GM13976 (cell line): ENCODE measurements at regions not wholly inside any gene's neighbourhood (a gene's known extent, or its start where the extent isn't known, plus 50 kb on each side); places are given as distances from the start of the nearest gene placed in this dataset.

Source experiments
- DNase-seq: peaks from one replicate; pipeline ENCODE4 v3.0.0; 2012; ENCODE audit warnings: low spot score
- in situ Hi-C: fragments of 300-500 bp; cut with MboI; formaldehyde crosslinking; loops from one replicate; pipeline ENCODE4 v1.12.0; 2022; ENCODE audit warnings: low sequenced_read_pairs, mixed read lengths, inconsistent platforms; ENCODE audit not compliant: unreplicated experiment
- TF ChIP-seq, protein P1 (sequence below): IDR thresholded peaks from 2 replicates; pipeline ENCODE4 v1.5.1; 2012; ENCODE audit warnings: borderline replicate concordance, mild to moderate bottlenecking; ENCODE audit not compliant: insufficient read depth; ENCODE audit errors: extremely low read depth, missing control alignments, control extremely low read depth

DNA sequence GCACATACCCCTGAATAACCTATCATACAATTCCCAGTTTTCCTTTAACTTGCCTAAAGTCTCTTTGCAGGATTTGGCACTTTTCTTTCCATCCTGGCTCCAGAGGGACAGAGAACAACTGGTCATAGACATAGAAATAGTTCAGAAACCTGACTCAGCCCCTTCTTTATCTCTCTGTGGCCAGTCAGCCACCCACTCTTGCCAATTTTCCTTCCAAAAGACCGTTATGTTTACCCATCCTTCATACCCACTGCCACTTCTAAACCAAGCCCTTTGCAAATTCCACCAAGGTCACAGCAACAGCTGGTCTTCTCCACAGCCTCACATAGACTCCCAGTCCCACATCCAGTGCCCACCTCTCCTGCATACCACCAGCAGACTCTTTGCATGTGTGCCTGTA, 127.2 kb upstream of the FGGY start:
- in situ Hi-C loops, result no loop called here
- DNase-seq, result no peak

DNA sequence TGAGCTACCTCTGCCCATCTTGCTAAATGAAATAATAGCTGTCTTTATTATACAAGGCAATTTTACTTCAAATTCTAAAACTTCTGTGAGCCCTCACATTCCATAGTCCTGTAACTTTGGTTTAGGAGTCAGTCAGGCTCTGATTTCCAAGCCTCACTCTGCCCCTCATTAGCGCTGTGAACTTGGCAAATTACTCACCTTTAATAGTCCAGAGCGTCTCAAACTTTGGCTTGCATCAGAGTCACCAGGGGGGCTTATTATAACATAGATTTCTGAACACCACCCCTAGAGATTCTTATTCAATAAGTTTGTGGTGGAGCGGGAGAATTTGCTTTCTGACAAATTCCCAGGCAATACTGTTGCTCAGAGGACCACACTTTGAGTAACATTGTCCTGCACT, 126.2 kb upstream of the FGGY start:
- TF ChIP-seq, protein P1, sequence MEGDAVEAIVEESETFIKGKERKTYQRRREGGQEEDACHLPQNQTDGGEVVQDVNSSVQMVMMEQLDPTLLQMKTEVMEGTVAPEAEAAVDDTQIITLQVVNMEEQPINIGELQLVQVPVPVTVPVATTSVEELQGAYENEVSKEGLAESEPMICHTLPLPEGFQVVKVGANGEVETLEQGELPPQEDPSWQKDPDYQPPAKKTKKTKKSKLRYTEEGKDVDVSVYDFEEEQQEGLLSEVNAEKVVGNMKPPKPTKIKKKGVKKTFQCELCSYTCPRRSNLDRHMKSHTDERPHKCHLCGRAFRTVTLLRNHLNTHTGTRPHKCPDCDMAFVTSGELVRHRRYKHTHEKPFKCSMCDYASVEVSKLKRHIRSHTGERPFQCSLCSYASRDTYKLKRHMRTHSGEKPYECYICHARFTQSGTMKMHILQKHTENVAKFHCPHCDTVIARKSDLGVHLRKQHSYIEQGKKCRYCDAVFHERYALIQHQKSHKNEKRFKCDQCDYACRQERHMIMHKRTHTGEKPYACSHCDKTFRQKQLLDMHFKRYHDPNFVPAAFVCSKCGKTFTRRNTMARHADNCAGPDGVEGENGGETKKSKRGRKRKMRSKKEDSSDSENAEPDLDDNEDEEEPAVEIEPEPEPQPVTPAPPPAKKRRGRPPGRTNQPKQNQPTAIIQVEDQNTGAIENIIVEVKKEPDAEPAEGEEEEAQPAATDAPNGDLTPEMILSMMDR, result no peak
- in situ Hi-C loops, result no loop called here
- no peak for DNase-seq

More for the DNA sequence above, 127.2 kb upstream of the FGGY start:
- TF ChIP-seq, protein P1, result no peak

DNA sequence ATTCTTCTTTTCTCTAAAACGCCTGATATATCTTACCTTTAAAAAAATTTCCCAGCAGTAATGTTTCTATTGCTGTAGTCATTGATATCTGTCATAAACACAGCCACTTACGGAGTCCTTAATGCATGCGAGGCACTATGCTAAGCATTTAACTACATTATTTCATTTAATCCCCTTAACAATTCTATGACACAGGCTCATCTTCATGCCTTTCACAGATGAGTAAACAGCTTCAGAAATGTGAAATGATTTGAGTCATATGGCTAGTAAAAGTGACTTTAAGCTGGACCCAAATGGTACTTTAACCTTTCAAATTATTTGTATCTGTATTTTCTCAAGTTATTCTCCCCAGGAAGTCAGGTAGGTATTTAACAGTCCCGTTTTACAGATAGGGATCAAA, 125.1 kb upstream of the FGGY start:
- TF ChIP-seq, protein P1, result no peak
- no peak for DNase-seq
- in situ Hi-C loops, result no loop called here

GRCh38 chr1:59172693-59173092, 124.2 kb upstream of the FGGY start:
- TF ChIP-seq, protein P1, result no peak
- in situ Hi-C loops, result no loop called here
- no peak for DNase-seq

DNA sequence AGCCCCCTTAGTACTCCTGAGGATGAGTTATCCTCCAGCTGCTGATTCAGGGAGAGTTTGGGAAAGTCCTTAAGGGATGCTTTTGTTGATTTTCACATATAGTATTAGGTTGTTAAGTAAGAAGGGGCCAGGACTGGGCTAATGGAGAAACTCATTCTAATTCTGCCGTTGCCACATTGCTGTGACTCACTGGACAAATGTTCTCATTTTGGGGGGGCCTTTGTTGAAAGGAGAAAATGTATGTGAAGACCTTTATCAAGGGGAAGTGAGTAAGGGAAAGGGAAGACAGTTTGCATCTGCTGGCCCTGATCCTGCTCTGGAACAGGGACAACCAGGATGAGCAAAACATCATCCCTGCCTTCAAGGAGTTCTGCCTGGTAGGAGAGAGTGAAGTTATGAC, 123.2 kb upstream of the FGGY start:
- in situ Hi-C loops, result no loop called here
- DNase-seq, result no peak
- TF ChIP-seq, protein P1, result no peak

DNA sequence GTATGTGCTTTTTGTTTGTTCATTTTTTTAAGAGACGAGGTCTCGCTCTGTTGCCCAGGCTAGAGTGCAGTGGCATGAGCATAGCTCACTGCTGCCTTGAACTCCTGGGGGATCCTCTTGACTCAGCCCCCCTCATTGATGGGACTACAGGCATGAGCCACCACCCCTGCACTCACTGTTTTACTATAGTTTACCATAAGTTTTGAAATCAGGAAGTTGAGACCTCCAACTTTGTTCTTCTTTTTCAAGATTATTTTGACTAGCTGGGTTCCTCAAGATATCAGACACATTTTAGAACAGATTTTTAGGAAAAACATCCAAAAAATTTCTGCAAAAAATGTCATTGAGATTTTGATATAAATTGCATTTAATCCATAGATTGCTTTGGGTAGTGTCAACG, 120.4 kb upstream of the FGGY start:
- in situ Hi-C loops, result no loop called here
- TF ChIP-seq, protein P1, result no peak
- no peak for DNase-seq

GRCh38 chr1:59177756-59178155, 119.1 kb upstream of the FGGY start:
- DNase-seq, result no peak
- TF ChIP-seq, protein P1, result no peak
- in situ Hi-C loops, result no loop called here
